Type B pancreatic cell (in vitro differentiated cells): ENCODE measurements at regions not wholly inside any gene's neighbourhood (a gene's known extent, or its start where the extent isn't known, plus 50 kb on each side); places are given as distances from the start of the nearest gene placed in this dataset.

Experiments used
- DNase-seq: peaks from one replicate; pipeline ENCODE4 v3.0.0; 2021; ENCODE audit warnings: mixed read lengths; ENCODE audit not compliant: unreplicated experiment; ENCODE audit errors: extremely low spot score
- H3K27ac Mint-ChIP-seq: 2 replicates; pipeline ENCODE4 v1.8.0; 2021; ENCODE audit warnings: mild to moderate bottlenecking, mixed read lengths
- H3K27me3 Mint-ChIP-seq: 2 replicates; pipeline ENCODE4 v1.8.0; 2021; ENCODE audit warnings: mixed read lengths
- H3K36me3 Mint-ChIP-seq: 2 replicates; pipeline ENCODE4 v1.8.0; 2021; ENCODE audit warnings: mixed read lengths
- H3K4me1 Mint-ChIP-seq: one replicate; pipeline ENCODE4 v1.8.0; 2021; ENCODE audit warnings: mixed read lengths; ENCODE audit not compliant: unreplicated experiment
- H3K4me3 Mint-ChIP-seq: 2 replicates; pipeline ENCODE4 v1.8.0; 2021; ENCODE audit warnings: mild to moderate bottlenecking, mixed read lengths
- H3K9me3 Mint-ChIP-seq: 2 replicates; pipeline ENCODE4 v1.8.0; 2021; ENCODE audit warnings: mixed read lengths
- CTCF ChIP-seq: fragments of 200-600 bp; sonication (generic); conservative IDR thresholded peaks from 2 replicates; pipeline ENCODE4 v1.5.0; 2021; ENCODE audit warnings: antibody characterized with exemption, mild to moderate bottlenecking

- Mint-ChIP-seq H3K27ac (no peak overlapping the region), H3K4me3 (no peak overlapping the region), H3K27me3 (peaks cover 18% of the 10 kb centered on the region), H3K9me3 (no peaks in the 10 kb centered on the region), H3K4me1 (peaks cover 4% of the 10 kb centered on the region), H3K36me3 (no peaks in the 10 kb centered on the region)
- no peak for DNase-seq
- no peak for TF ChIP-seq CTCF
Observed at GRCh38 chr12:105723494-105723893, 393.0 kb downstream of the C12orf75 start.

GRCh38 chr12:105724641-105725040 lies 394.1 kb downstream of the C12orf75 start:
- H3K27me3 Mint-ChIP-seq, result peaks cover 23% of the 10 kb centered on the region
- TF ChIP-seq CTCF, result no peak
- H3K4me1 Mint-ChIP-seq, result peaks cover 4% of the 10 kb centered on the region
- no peaks in the 10 kb centered on the region for H3K36me3 Mint-ChIP-seq
- H3K4me3 Mint-ChIP-seq, result no peak overlapping the region
- no peaks in the 10 kb centered on the region for H3K9me3 Mint-ChIP-seq
- DNase-seq, result no peak
- no peak overlapping the region for H3K27ac Mint-ChIP-seq

- TF ChIP-seq CTCF, result no peak
- no peak overlapping the region for H3K4me3 Mint-ChIP-seq
- no peak for DNase-seq
- H3K36me3 Mint-ChIP-seq, result no peaks in the 10 kb centered on the region
- no peak overlapping the region for H3K27ac Mint-ChIP-seq
- H3K27me3 Mint-ChIP-seq, result peaks cover 23% of the 10 kb centered on the region
- no peaks in the 10 kb centered on the region for H3K9me3 Mint-ChIP-seq
- peaks cover 4% of the 10 kb centered on the region for H3K4me1 Mint-ChIP-seq
Observed at GRCh38 chr12:105725054-105725453, 394.6 kb downstream of the C12orf75 start.

GRCh38 chr12:105729181-105729771 lies 398.8 kb downstream of the C12orf75 start:
- no peak for DNase-seq
- Mint-ChIP-seq H3K4me1 (no peaks in the 10 kb centered on the region), H3K9me3 (no peaks in the 10 kb centered on the region), H3K36me3 (no peaks in the 10 kb centered on the region), H3K27me3 (peaks cover 27% of the 10 kb centered on the region), H3K4me3 (no peak overlapping the region), H3K27ac (no peak overlapping the region)
- no peak for TF ChIP-seq CTCF

GRCh38 chr12:105729926-105730325 lies 399.4 kb downstream of the C12orf75 start:
- no peaks in the 10 kb centered on the region for H3K9me3 Mint-ChIP-seq
- H3K4me1 Mint-ChIP-seq, result no peaks in the 10 kb centered on the region
- no peak overlapping the region for H3K4me3 Mint-ChIP-seq
- peaks cover 25% of the 10 kb centered on the region for H3K27me3 Mint-ChIP-seq
- no peak for TF ChIP-seq CTCF
- H3K27ac Mint-ChIP-seq, result no peak overlapping the region
- no peaks in the 10 kb centered on the region for H3K36me3 Mint-ChIP-seq
- no peak for DNase-seq

- TF ChIP-seq CTCF, result no peak
- peaks cover 35% of the 10 kb centered on the region for H3K27me3 Mint-ChIP-seq
- H3K4me3 Mint-ChIP-seq, result no peak overlapping the region
- no peaks in the 10 kb centered on the region for H3K36me3 Mint-ChIP-seq
- H3K4me1 Mint-ChIP-seq, result peaks cover 3% of the 10 kb centered on the region
- DNase-seq, result no peak
- H3K27ac Mint-ChIP-seq, result no peak overlapping the region
- no peaks in the 10 kb centered on the region for H3K9me3 Mint-ChIP-seq
Observed at GRCh38 chr12:105733579-105733978, 403.1 kb downstream of the C12orf75 start.
